ENCODE measurements at regions not wholly inside any gene's neighbourhood (a gene's known extent, or its start where the extent isn't known, plus 50 kb on each side); places are given as distances from the start of the nearest gene placed in this dataset.

DNA sequence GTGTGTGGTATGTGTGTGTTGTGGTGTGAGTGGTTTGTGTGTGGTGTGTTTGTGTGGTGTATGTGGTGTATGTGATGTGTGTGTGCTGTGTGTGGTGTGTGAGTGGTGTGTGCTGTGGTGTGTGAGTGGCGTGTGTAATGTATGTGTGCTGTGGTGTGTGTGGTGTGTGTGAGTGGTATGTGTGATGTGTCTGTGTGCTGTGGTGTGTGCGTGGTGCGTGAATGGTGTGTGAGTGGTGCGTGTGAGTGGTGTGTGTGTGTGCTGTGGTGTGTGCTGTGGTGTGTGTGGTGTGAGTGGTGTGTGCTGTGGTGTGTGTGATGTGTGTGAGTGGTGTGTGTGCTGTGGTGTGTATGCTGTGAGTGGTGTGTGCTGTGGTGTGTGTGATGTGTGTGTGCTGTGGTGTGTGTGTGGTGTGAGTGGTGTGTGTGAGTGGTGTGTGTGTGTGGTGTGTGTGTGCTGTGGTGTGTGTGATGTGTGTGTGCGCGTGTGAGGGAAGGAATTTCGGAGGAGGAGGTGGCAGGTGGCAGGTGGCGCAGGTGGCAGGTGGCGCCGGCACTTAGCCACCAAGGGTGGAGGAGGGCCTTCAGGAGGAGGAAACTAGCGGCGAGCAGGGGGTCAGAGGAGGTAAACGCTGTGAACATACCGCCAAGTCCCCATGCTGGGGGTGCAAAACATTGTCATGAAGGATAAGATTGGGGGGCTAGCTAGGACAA, 191.8 kb downstream of the MELK start:
- DNase-seq, result no peak

DNA sequence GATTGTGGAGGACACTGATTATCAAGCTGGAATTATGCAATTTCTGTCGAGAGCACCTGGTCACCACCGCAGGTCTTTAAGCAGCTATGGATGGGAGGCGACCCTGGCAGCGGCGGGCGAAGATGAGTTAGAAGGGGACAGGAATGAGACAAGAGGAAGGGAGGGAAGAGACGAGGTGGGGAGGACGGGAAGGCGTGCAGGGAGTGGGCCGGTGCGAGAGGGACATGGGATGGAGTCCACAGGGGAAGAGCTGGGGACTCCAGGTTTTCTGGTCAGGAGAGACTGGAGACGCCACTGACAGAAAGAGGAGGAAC, 192.3 kb downstream of the MELK start:
- DNase-seq, result no peak

DNA sequence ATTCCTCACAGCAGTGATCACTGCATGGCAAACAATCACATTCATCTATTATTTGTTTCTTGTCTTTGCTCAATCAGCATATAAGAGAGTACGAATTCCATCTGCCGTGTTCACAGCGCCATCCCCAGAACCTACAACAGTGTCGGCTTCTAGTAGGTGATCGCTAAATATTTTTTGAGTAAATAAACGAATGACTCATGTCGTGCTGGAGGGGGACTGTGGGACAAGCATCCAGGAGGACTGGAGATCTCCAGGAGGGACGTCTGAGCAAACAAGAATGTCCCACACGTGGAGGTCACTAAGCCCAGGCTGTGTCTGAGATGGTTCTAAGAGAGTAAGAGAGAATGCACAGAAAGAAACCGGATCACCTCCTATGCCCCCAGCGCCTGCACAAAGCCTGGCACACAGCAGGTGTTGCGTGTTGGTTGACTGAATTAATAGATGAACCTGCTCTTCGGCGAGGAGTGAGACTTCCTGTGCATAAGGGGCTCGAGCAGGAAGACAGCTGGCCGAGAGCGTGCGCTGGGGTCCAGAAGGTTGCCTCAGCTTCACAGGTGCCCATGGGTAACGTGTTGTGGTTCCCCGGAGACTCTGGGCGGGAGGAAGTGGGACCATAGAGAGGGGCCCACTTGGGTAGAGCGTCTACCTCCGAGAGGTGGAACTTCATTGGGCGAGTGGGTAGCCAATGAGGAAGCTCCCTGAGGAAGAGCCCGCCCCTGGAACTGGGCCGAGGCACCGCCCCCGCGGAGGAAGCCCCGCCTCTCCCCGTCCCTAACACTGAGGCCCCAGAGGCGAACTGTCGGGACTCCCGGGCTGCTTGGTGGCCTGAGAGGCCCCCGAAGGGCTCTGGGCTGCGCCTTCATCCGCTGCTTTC, 193.0 kb downstream of the MELK start:
- DNase-seq, result peak; percentile 50

DNA sequence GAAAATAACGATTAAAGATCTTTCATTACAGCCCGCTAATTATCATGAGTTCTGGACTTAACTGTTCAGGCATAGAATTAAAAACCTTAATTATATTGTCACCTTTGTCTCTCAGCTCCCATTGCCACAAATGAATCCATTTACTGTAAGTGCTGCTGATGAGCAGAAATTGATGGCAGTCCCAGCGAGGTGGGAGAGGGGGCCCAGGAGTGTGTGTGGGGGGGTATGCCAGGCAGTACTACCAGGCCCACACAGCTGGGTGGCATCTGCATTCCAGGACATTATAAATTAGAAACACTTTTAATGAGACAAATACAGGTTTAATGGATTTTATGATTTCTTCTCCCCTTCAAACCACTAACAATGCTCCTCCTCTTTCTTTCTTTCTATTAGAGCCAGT, 196.0 kb downstream of the MELK start:
- no peak for DNase-seq

DNA sequence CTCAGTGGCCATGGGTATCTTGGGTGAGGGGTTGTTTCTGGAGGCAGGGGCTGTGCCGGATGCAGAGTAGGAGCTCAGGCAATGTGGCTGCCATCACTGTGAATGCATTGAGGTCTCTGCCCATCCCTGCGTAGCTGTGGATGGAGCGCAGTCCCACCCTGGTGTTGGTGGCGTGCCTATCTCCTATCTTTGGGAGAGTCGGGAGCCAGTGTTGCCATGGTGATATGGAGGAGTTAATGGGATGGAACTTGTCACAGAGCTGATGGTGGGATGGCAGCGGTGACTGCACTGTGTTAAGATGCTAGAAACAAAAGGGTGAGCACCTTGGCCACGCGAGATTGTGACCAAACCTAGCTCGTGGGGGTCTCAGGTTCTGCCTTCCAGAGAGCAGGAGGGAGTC, 197.3 kb downstream of the MELK start:
- no peak for DNase-seq

DNA sequence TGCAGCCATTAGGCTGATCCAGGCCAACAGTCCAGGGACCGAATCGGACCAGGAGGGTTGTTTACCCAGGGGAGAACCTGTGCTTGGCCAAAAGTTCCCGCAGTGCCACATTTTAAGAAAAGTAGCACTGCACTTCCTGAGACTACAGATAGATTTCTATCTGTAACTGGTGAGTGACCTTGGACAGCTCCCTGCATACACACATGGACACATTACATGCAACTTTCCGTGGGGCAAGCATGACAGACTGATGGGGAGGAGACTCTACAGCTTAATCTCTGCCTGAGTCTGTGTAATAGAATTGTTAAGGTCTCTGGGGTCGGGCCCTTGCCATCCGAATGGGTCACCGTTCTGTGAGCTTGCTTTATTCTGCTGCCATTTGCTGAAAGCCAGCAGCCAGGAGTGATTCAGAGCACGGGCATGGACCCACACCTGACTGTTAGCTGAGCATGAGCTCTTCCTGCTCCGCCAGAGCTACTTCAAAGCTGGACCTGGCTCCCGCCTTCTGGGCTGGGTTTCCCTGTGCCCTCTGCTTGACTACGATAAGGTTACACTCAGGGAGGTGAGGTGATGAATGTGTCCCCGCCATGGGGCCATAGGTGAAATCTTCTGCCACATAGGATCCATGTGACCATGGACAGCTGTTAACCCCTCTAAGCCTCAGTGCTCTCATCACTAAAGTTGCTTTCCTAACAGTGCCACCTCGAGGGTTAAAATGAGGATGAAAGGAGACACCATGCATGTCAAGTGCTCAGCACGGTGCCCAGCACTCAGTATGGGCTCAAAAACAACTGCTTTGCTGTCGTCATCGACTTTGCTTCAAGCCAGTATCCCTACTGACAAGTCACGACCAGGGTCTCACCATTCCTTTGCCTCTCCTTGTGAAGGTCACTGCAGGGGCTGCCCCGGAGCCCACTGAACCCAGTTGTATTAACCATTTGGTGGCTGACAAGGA, 200.0 kb downstream of the MELK start:
- no peak for DNase-seq

DNA sequence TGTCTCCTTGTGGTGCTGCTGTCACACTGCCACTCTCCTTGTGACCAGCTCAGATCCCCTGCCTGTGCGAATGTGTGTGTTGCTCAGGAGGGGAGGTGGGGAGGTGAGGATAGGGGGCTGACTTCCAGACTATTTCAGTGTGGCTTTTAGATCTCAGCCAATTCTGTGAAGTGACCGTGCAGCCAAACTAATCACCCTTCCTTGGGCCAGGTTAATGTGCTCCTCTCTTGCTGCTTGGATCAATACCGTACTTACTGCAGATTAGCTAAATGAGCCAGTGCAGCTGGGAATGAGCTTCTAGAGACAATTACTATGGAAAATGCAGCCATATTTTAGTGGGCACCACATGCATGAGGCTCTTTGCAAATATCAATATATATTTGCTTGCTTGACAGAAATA, 206.0 kb downstream of the MELK start:
- DNase-seq, result no peak

DNA sequence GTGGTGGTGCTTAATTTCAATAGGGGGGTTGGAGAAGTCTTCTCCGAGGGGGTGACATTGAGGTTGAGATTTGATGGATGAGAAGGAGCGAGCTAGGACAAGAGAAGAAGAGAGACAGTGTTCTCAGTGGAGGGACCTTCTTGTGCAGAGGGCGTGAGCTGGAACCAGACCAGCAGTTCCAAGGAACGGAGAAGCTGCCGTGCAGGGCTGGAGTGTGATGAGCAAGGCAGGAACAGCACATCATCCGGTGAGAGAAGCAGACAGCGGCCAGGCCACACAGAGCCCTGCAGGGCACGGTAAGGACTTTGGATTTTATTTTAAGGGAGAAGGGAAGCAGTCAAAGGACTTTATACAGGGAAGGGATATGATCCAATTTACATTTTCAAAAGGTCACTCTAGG, 206.9 kb downstream of the MELK start:
- no peak for DNase-seq

DNA sequence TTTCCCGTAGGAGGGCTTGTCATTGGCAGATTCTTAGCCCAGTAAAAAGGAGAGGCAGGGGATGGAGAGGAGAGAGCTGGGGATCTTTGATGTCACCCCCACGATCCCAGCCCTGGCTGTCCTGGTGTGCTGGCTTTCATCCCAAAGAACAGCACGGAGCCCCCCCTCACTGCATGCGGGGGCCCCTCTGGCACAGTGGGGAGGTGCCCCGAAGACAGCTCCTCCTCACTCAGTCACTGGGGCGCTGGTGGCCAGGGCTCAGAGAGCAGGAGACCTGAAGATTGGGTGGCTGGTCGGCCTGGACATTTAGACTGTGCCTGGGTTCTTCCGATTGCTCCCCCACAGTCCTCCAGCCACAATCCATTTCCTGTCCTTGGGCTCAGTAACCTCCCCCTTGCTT, 207.5 kb downstream of the MELK start:
- DNase-seq, result no peak

DNA sequence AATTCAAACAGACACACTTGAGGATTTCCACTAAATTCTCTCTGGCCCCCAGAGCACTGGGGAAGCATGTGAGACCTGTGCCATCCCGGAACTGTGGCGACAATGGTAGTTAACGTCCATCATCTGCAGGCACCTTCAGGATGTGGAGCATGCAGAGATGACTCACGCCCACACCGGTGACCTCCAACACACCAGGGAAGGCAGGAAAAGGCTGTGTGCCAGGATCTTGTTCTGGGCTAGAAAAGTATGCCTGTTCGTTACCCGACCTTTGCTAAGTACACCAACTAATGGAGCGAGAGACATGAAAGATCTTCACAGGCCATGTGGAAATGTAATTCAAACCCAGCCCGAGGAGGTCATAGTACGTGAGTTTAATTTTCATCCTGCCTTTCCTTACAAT, 208.8 kb downstream of the MELK start:
- no peak for DNase-seq
